Left ventricle myocardium inferior (tissue), 1 donor: ENCODE measurements at regions not wholly inside any gene's neighbourhood (a gene's known extent, or its start where the extent isn't known, plus 50 kb on each side); places are given as distances from the start of the nearest gene placed in this dataset.
"Not testable (repeated sequence)": the region's sequence is repeated elsewhere in the genome, so short reads cannot be mapped to it uniquely, and the experiment has no call there.

Source experiments
- DNase-seq: peaks from one replicate; pipeline ENCODE4 v3.0.0-alpha.2; 2020
- H3K27ac ChIP-seq: fragments of 200-600 bp; replicated peaks from 2 replicates; pipeline ENCODE4 v1.8.0; 2021
- H3K27me3 ChIP-seq: fragments of 200-600 bp; 2 replicates; pipeline ENCODE4 v1.8.0; 2021; ENCODE audit warnings: low read depth
- H3K36me3 ChIP-seq: fragments of 200-600 bp; 2 replicates; pipeline ENCODE4 v1.8.0; 2021
- H3K4me1 ChIP-seq: fragments of 200-600 bp; 2 replicates; pipeline ENCODE4 v1.8.0; 2021
- H3K4me3 ChIP-seq: fragments of 200-600 bp; 2 replicates; pipeline ENCODE4 v1.8.0; 2021; ENCODE audit warnings: mild to moderate bottlenecking, moderate library complexity
- H3K9me3 ChIP-seq: fragments of 200-600 bp; replicated peaks from 2 replicates; pipeline ENCODE4 v1.8.0; 2021
- CTCF ChIP-seq: fragments of 200-600 bp; IDR thresholded peaks from 2 replicates; pipeline ENCODE4 v1.8.0; 2021; ENCODE audit warnings: antibody characterized with exemption, mild to moderate bottlenecking, borderline replicate concordance
- intact Hi-C: fragments of 100-400 bp; cut with micrococcal nuclease; formaldehyde crosslinking; loops from one replicate; pipeline ENCODE4 v1.11.0; 2022
- donor health status: DM: no; HTN: yes; CAD: no; lungs with severe emphysema.

GRCh38 chr4:79747252-79747651 is 325.8 kb downstream of the ANTXR2 start:
- intact Hi-C loops, result no loop called here
- Histone ChIP-seq H3K36me3 (no peaks in the 10 kb centered on the region), H3K4me1 (no peaks in the 10 kb centered on the region), H3K4me3 (no peak overlapping the region), H3K27me3 (no peaks in the 10 kb centered on the region), H3K27ac (no peak overlapping the region), H3K9me3 (no peaks in the 10 kb centered on the region)
- no peak for DNase-seq
- TF ChIP-seq CTCF, result no peak

GRCh38 chr4:79743014-79743413 is 330.0 kb downstream of the ANTXR2 start:
- H3K27me3 ChIP-seq, result no peaks in the 10 kb centered on the region
- no peak for TF ChIP-seq CTCF
- H3K27ac ChIP-seq, result no peak overlapping the region
- no peak for DNase-seq
- H3K36me3 ChIP-seq, result no peaks in the 10 kb centered on the region
- no peaks in the 10 kb centered on the region for H3K9me3 ChIP-seq
- H3K4me1 ChIP-seq, result no peaks in the 10 kb centered on the region
- H3K4me3 ChIP-seq, result no peak overlapping the region
- intact Hi-C loops, result no loop called here

- H3K4me3 ChIP-seq, result no peak overlapping the region
- H3K36me3 ChIP-seq, result no peaks in the 10 kb centered on the region
- TF ChIP-seq CTCF, result no peak
- no peaks in the 10 kb centered on the region for H3K4me1 ChIP-seq
- intact Hi-C loops, result no loop called here
- DNase-seq, result no peak
- no peaks in the 10 kb centered on the region for H3K27me3 ChIP-seq
- no peaks in the 10 kb centered on the region for H3K9me3 ChIP-seq
- no peak overlapping the region for H3K27ac ChIP-seq
Measured at GRCh38 chr4:79739912-79740311, 331.9 kb upstream of the GK2 start.

- intact Hi-C loops, result no loop called here
- no peaks in the 10 kb centered on the region for H3K9me3 ChIP-seq
- no peak overlapping the region for H3K4me3 ChIP-seq
- H3K27ac ChIP-seq, result no peak overlapping the region
- no peak for TF ChIP-seq CTCF
- DNase-seq, result no peak
- H3K27me3 ChIP-seq, result no peaks in the 10 kb centered on the region
- no peaks in the 10 kb centered on the region for H3K4me1 ChIP-seq
- H3K36me3 ChIP-seq, result no peaks in the 10 kb centered on the region
Measured at GRCh38 chr4:79723507-79723906, 315.5 kb upstream of the GK2 start.

- no peaks in the 10 kb centered on the region for H3K27me3 ChIP-seq
- no peaks in the 10 kb centered on the region for H3K36me3 ChIP-seq
- H3K4me3 ChIP-seq, result no peak overlapping the region
- H3K4me1 ChIP-seq, result no peaks in the 10 kb centered on the region
- no peaks in the 10 kb centered on the region for H3K9me3 ChIP-seq
- intact Hi-C loops, result no loop called here
- no peak for TF ChIP-seq CTCF
- DNase-seq, result no peak
- no peak overlapping the region for H3K27ac ChIP-seq
Measured at GRCh38 chr4:79700356-79700755, 292.3 kb upstream of the GK2 start.

- no peak overlapping the region for H3K27ac ChIP-seq
- intact Hi-C loops, result no loop called here
- H3K27me3 ChIP-seq, result no peaks in the 10 kb centered on the region
- no peaks in the 10 kb centered on the region for H3K36me3 ChIP-seq
- TF ChIP-seq CTCF, result no peak
- peaks cover 22% of the 10 kb centered on the region for H3K9me3 ChIP-seq
- no peak overlapping the region for H3K4me3 ChIP-seq
- DNase-seq, result no peak
- no peaks in the 10 kb centered on the region for H3K4me1 ChIP-seq
Measured at GRCh38 chr4:79697444-79697843, 289.4 kb upstream of the GK2 start.

- H3K4me1 ChIP-seq, H3K36me3 ChIP-seq, H3K4me3 ChIP-seq, intact Hi-C loops, H3K27me3 ChIP-seq, H3K27ac ChIP-seq, DNase-seq: not testable (repeated sequence)
- peaks cover 22% of the 10 kb centered on the region for H3K9me3 ChIP-seq
Measured at GRCh38 chr4:79696534-79696933, 288.5 kb upstream of the GK2 start.
